Heart left ventricle (tissue), 13 donors: ENCODE measurements at regions not wholly inside any gene's neighbourhood (a gene's known extent, or its start where the extent isn't known, plus 50 kb on each side); places are given as distances from the start of the nearest gene placed in this dataset.

Experiments used
- POLR2A ChIP-seq, 2 donors: fragments of 450-650 bp; IDR thresholded peaks; one replicate each; pipeline ENCODE4 v1.6.1; 2017; ENCODE audit warnings: antibody characterized with exemption in 2 of 2, mild to moderate bottlenecking in 2 of 2, moderate library complexity in 2 of 2
- TF ChIP-seq, protein P1 (sequence below), 12 donors: fragments of 200-600 bp; sonication (generic) in 4 of 12; IDR thresholded peaks; one replicate each; pipeline versions ENCODE4 v1.5.0 to v1.8.0; 2018 to 2022; ENCODE audit warnings: antibody characterized with exemption in 12 of 12, mild to moderate bottlenecking in 5 of 12
- donor health status: ischemic (EF 13 %, LVEDD 7.1; RV severe dilation, severe dysfunction).
- donor health status: DM: no; HTN: yes; CAD: no.
- donor health status: DM: no; HTN: no; CAD: no.
- donor health status: ischemic (EF 25% LVEDD 6.9; RV normal size, moderate dysfunction).
- donor health status: ischemic (EF 25% LVEDD 5.7; RV mildly dilated, moderate dysfunction).
- donor health status: ischemic (EF 35%, LVEDD 5.7; RV mildly dilated, moderate dysfunction).
- donor health status: nonischemic (EF 11% LVEDD 7.7; RV severe dilation, severe dysfunction).
- donor health status: DM: yes; HTN: yes; CAD: no.
- donor health status: PGD.
- donor health status: ischemic (EF 29% LVEDD 5.4; RV normal size, mild dysfunction).
- donor health status: nonischemic (EF 23%, LVEDD 6.1; RV moderate dilation, normal function).

DNA sequence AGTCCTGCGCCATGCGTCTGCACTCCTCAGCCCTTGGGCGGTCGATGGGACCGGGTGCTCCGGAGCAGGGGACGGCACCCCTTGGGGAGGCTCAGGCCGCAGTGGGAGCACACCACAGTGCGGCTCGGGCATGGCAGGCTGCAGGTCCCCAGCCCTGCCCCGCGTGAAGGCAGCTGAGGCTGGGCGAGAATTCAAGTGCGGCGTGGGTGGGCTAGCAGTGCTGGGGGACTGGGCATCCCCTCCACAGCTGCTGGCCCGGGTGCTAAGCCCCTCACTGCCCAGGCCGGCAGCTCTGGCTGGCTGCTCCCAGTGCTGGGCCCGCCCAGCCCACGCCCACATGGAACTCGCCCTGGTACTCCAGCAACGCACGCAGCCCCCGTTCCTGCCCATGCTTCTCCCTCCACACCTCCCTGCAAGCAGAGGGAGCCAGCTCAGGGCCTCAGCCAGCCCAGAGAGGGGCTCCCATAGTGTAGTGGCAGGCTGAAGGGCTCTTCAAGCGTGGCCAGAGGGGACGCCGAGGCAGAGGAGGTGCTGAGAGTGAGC lies 198.3 kb upstream of the CNTNAP5 start:
- TF ChIP-seq, protein P1, sequence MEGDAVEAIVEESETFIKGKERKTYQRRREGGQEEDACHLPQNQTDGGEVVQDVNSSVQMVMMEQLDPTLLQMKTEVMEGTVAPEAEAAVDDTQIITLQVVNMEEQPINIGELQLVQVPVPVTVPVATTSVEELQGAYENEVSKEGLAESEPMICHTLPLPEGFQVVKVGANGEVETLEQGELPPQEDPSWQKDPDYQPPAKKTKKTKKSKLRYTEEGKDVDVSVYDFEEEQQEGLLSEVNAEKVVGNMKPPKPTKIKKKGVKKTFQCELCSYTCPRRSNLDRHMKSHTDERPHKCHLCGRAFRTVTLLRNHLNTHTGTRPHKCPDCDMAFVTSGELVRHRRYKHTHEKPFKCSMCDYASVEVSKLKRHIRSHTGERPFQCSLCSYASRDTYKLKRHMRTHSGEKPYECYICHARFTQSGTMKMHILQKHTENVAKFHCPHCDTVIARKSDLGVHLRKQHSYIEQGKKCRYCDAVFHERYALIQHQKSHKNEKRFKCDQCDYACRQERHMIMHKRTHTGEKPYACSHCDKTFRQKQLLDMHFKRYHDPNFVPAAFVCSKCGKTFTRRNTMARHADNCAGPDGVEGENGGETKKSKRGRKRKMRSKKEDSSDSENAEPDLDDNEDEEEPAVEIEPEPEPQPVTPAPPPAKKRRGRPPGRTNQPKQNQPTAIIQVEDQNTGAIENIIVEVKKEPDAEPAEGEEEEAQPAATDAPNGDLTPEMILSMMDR (IDR thresholded peaks at IDR 0.05), result no peak
- no peak for TF ChIP-seq POLR2A (IDR thresholded peaks at IDR 0.05)
